Sigmoid colon (tissue), 6 donors: ENCODE measurements at regions not wholly inside any gene's neighbourhood (a gene's known extent, or its start where the extent isn't known, plus 50 kb on each side); places are given as distances from the start of the nearest gene placed in this dataset.

Experiments
- DNase-seq: peaks from one replicate; pipeline ENCODE4 v3.0.0-alpha.2; 2019
- H3K27ac ChIP-seq, 4 donors: fragments of 200-600 bp; sonication (generic); one replicate each; pipeline ENCODE4 v1.5.1; 2016 to 2019; ENCODE audit warnings: mild to moderate bottlenecking in 1 of 4
- H3K27me3 ChIP-seq, 3 donors: fragments of 200-600 bp; sonication (generic); one replicate each; pipeline ENCODE4 v1.5.1; 2019; ENCODE audit warnings: mild to moderate bottlenecking in 1 of 3
- H3K36me3 ChIP-seq, 4 donors: fragments of 200-600 bp; sonication (generic); one replicate each; pipeline ENCODE4 v1.5.1; 2016 to 2019
- H3K4me1 ChIP-seq, 4 donors: fragments of 200-600 bp; sonication (generic); one replicate each; pipeline ENCODE4 v1.5.1; 2017 to 2019
- H3K4me3 ChIP-seq, 4 donors: fragments of 200-600 bp; sonication (generic); one replicate each; pipeline ENCODE4 v1.5.1; 2017 to 2019; ENCODE audit warnings: mild to moderate bottlenecking in 2 of 4, moderate library complexity in 1 of 4
- H3K9me3 ChIP-seq, 4 donors: fragments of 200-600 bp in 3 of 4; sonication (generic) in 3 of 4; one replicate each; pipeline versions ENCODE4 v1.5.1 to v1.6.1; 2013 to 2019
- CTCF ChIP-seq, 4 experiments: fragments of 450-650 bp in 3 of 4; fragments of 200-600 bp in 1 of 4; IDR thresholded peaks; one replicate each; pipeline ENCODE4 v1.5.1; 2016 to 2019; ENCODE audit warnings: antibody characterized with exemption in 4 of 4, mild to moderate bottlenecking in 3 of 4, moderate library complexity in 2 of 4
- EP300 ChIP-seq, 4 donors: sonication (generic); formaldehyde crosslinking; IDR thresholded peaks; one replicate each; pipeline ENCODE4 v1.6.1; 2017; ENCODE audit warnings: antibody characterized with exemption in 4 of 4
- POLR2A ChIP-seq, 2 donors: fragments of 450-650 bp; IDR thresholded peaks; one replicate each; pipeline ENCODE4 v1.6.1; 2016; ENCODE audit warnings: antibody characterized with exemption in 2 of 2, mild to moderate bottlenecking in 2 of 2, moderate library complexity in 2 of 2
- POLR2AphosphoS5 ChIP-seq, 4 donors: sonication (generic); formaldehyde crosslinking; IDR thresholded peaks; one replicate each; pipeline ENCODE4 v1.6.1; 2017; ENCODE audit warnings: antibody characterized with exemption in 4 of 4
- WGBS, 2 donors: extraction: QIAGEN DNeasy Blood & Tissue Kit; methylation state at CpG; one replicate each; pipeline ENCODE4 v1.1.7; 2013; 5-methylcytosine and 5-hydroxymethylcytosine counted together
- intact Hi-C: fragments of 100-400 bp; cut with DNase I; formaldehyde crosslinking; loops from one replicate; pipeline ENCODE4 v1.15.1; 2023
- donor health status: healthy with polysubstance abuse.
- donor health status: healthy.

DNA sequence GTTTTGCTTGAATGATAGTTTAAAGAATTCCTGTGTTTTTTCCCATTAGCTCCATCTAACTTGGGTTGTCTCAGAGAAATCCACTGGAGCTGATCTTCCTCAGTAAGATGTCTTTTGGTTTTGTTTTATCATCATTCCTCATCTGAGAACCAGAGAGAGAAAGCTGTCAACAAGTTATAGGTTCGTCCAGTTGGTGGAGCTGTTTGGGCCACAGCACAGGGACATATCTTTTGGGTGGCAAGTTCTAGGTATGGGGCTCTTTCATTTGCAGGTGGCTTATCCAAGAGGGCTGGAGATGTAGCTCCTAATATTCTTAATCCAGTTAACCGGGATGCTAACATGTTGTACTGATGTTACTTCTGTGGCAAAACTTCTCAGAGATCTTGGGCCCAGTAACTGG lies 174.2 kb downstream of the KCNRG start:
- WGBS, 2 donors = 92 to 96% methylated on average over 2 of the region's 2 CpGs
- no peak for DNase-seq
- no peak for TF ChIP-seq POLR2A (IDR thresholded peaks at IDR 0.05)
- TF ChIP-seq CTCF (IDR thresholded peaks at IDR 0.05) = no peak
- no peak for TF ChIP-seq EP300 (IDR thresholded peaks at IDR 0.05)
- TF ChIP-seq POLR2AphosphoS5 (IDR thresholded peaks at IDR 0.05) = no peak

GRCh38 chr13:50191004-50191403 lies 175.8 kb downstream of the KCNRG start:
- no peak for DNase-seq
- H3K36me3 ChIP-seq = no peaks in the 10 kb centered on the region
- 60 to 68% methylated on average over 1 of the region's 1 CpG for WGBS, 2 donors
- no peak overlapping the region for H3K27ac ChIP-seq
- no peak overlapping the region for H3K4me3 ChIP-seq
- H3K27me3 ChIP-seq = no peaks in the 10 kb centered on the region
- intact Hi-C loops = no loop called here
- TF ChIP-seq EP300 (IDR thresholded peaks at IDR 0.05) (no peak), POLR2AphosphoS5 (IDR thresholded peaks at IDR 0.05) (no peak), CTCF (IDR thresholded peaks at IDR 0.05) (no peak), POLR2A (IDR thresholded peaks at IDR 0.05) (no peak)
- H3K9me3 ChIP-seq = no peaks in the 10 kb centered on the region
- no peaks in the 10 kb centered on the region for H3K4me1 ChIP-seq

More for the DNA sequence above, 174.2 kb downstream of the KCNRG start:
- Histone ChIP-seq H3K36me3 (no peaks in the 10 kb centered on the region), H3K27me3 (no peaks in the 10 kb centered on the region), H3K4me1 (no peaks in the 10 kb centered on the region), H3K4me3 (no peak overlapping the region), H3K9me3 (no peaks in the 10 kb centered on the region), H3K27ac (no peak overlapping the region)
- intact Hi-C loops = no loop called here

DNA sequence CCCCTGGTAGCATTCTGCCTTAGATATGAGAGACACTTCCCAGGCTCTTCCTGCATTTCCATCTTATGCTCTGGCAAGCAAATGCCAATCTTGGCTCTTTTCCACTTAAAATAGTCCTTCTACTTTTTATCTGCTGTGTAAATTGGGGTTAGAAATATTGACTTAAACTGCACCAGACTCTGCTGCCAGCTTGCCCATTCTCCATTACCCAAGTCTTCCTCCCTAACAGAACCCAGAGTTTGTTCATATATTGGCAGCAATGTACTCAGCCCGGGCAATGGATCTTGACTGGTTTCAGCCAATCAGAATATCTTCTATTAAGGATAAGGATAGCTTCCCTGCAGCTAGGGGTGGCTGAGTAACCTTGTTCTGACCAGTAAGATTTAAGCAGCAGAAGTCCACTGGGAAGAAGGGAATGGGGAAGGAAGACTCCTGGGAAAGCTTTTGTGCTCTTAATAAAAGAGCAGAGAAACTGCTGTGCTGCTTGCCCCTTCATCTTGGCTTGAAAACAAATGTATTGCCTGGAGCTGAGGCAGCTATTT lies 177.1 kb downstream of the KCNRG start:
- intact Hi-C loops = no loop called here
- Histone ChIP-seq H3K4me1 (no peaks in the 10 kb centered on the region), H3K36me3 (no peaks in the 10 kb centered on the region), H3K27ac (no peak overlapping the region), H3K4me3 (no peak overlapping the region), H3K9me3 (no peaks in the 10 kb centered on the region), H3K27me3 (no peaks in the 10 kb centered on the region)
- no peak for DNase-seq
- WGBS, 2 donors = 95 to 99% methylated on average over 1 of the region's 1 CpG
- no peak for TF ChIP-seq POLR2A (IDR thresholded peaks at IDR 0.05)
- no peak for TF ChIP-seq CTCF (IDR thresholded peaks at IDR 0.05)
- no peak for TF ChIP-seq EP300 (IDR thresholded peaks at IDR 0.05)
- no peak for TF ChIP-seq POLR2AphosphoS5 (IDR thresholded peaks at IDR 0.05)

- H3K9me3 ChIP-seq = no peaks in the 10 kb centered on the region
- 70 to 71% methylated on average over 4 of the region's 4 CpGs for WGBS, 2 donors
- H3K27ac ChIP-seq = no peak overlapping the region
- no peak for TF ChIP-seq POLR2A (IDR thresholded peaks at IDR 0.05)
- no peak for TF ChIP-seq CTCF (IDR thresholded peaks at IDR 0.05)
- TF ChIP-seq POLR2AphosphoS5 (IDR thresholded peaks at IDR 0.05) = no peak
- no peak for TF ChIP-seq EP300 (IDR thresholded peaks at IDR 0.05)
- intact Hi-C loops = no loop called here
- H3K27me3 ChIP-seq = no peaks in the 10 kb centered on the region
- H3K36me3 ChIP-seq = no peaks in the 10 kb centered on the region
- no peak overlapping the region for H3K4me3 ChIP-seq
- DNase-seq = no peak
- H3K4me1 ChIP-seq = no peaks in the 10 kb centered on the region
These were observed 179.8 kb downstream of the KCNRG start for GRCh38 chr13:50195045-50195444.

DNA sequence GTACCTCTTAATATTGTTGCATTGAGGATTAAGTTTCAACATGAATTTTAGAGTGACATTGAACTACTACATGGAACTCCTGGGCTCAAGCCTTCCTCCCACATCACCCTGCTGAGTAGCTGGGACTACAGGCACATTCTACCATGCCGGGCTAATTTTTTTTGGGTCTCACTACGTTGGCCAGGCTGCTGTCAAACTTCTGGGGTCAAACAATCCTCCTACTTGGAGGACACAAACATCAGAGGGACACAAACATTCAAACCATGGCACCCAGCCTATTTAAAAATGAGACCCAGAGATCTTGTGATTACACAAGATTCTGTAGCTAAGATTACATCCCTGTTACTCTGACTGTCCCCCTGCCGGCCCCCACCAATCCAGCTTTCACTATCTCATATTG lies 180.9 kb downstream of the KCNRG start:
- intact Hi-C loops = no loop called here
- Histone ChIP-seq H3K4me3 (no peak overlapping the region), H3K36me3 (no peaks in the 10 kb centered on the region), H3K27ac (no peak overlapping the region), H3K27me3 (no peaks in the 10 kb centered on the region), H3K9me3 (no peaks in the 10 kb centered on the region), H3K4me1 (peaks cover 0 to 10% (median 4%) of the 10 kb centered on the region in 4 donors)
- no peak for DNase-seq
- 91 to 92% methylated on average over 3 of the region's 3 CpGs for WGBS, 2 donors
- no peak for TF ChIP-seq EP300 (IDR thresholded peaks at IDR 0.05)
- TF ChIP-seq POLR2A (IDR thresholded peaks at IDR 0.05) = no peak
- TF ChIP-seq POLR2AphosphoS5 (IDR thresholded peaks at IDR 0.05) = no peak
- TF ChIP-seq CTCF (IDR thresholded peaks at IDR 0.05) = no peak
